Tibial artery (tissue), 4 donors: ENCODE measurements at regions not wholly inside any gene's neighbourhood (a gene's known extent, or its start where the extent isn't known, plus 50 kb on each side); places are given as distances from the start of the nearest gene placed in this dataset.

Source experiments
- DNase-seq, 2 donors: peaks; one replicate each; pipeline ENCODE4 v3.0.0-alpha.2; 2019
- H3K27ac ChIP-seq, 2 donors: fragments of 200-600 bp; sonication (generic) in 1 of 2; 1 replicate in 1 of 2; 2 replicates in 1 of 2; pipeline ENCODE4 v1.5.1; 2018 to 2019; ENCODE audit warnings: mild to moderate bottlenecking in 1 of 2
- H3K27me3 ChIP-seq, 2 donors: fragments of 200-600 bp; sonication (generic) in 1 of 2; one replicate each; pipeline versions ENCODE4 v1.5.1 to v1.6.0; 2016 to 2019
- H3K36me3 ChIP-seq, 3 donors: fragments of 200-600 bp; sonication (generic) in 2 of 3; one replicate each; pipeline ENCODE4 v1.5.1; 2016 to 2019; ENCODE audit warnings: mild to moderate bottlenecking in 2 of 3
- H3K4me1 ChIP-seq, 4 donors: fragments of 200-600 bp; sonication (generic) in 2 of 4; 1 replicate in 3 of 4; 2 replicates in 1 of 4; pipeline ENCODE4 v1.5.1; 2016 to 2019
- H3K4me3 ChIP-seq, 2 donors: fragments of 200-600 bp; sonication (generic) in 1 of 2; 1 replicate in 1 of 2; 2 replicates in 1 of 2; pipeline ENCODE4 v1.5.1; 2018 to 2019; ENCODE audit warnings: mild to moderate bottlenecking in 2 of 2
- H3K9me3 ChIP-seq, 3 donors: fragments of 200-600 bp; sonication (generic) in 1 of 3; one replicate each; pipeline ENCODE4 v1.5.1; 2016 to 2019
- CTCF ChIP-seq, 2 experiments: fragments of 200-600 bp in 1 of 2; fragments of 450-650 bp in 1 of 2; IDR thresholded peaks; one replicate each; pipeline ENCODE4 v1.5.1; 2017 to 2019; ENCODE audit warnings: antibody characterized with exemption in 2 of 2, mild to moderate bottlenecking in 1 of 2, moderate library complexity in 1 of 2
- intact Hi-C: fragments of 100-400 bp; cut with DNase I; formaldehyde crosslinking; loops from one replicate; pipeline ENCODE4 v1.15.0; 2023; ENCODE audit warnings: low total_unique reads

DNA sequence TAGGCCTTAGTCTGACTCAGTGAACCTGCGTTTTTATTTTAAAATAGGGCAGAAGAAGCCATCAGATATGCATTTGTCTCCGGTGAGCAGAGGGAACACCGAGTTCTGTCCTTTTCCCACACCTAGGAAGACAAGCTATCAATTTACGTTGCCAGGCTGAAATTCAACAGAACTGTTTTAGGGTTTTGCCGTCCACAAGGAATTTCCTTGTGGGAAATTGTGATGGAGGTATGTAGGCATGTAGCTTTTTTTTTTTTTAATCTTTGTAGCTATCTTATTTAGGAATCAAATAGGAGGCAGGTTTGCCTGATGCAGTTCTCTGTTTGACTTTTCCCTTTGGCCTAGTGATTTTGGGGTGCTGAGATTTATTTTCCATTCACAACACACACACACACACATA, 62.0 kb upstream of the ASAP2 start:
- TF ChIP-seq CTCF (IDR thresholded peaks at IDR 0.05): no peak
- no peak for DNase-seq
- Histone ChIP-seq H3K27me3 (no peaks in the 10 kb centered on the region), H3K4me3 (no peak overlapping the region), H3K9me3 (no peaks in the 10 kb centered on the region), H3K4me1 (peaks cover 0 to 27% (median 16%) of the 10 kb centered on the region in 4 donors), H3K36me3 (no peaks in the 10 kb centered on the region), H3K27ac (peak overlapping the region in 1 of 2 donors; percentile 36)
- intact Hi-C loops: loop anchor here (5.0 kb wide), 1 partner anchor 53 kb away; no protein-coding TSS in a partner anchor

GRCh38 chr2:9144046-9144445, 62.6 kb upstream of the ASAP2 start:
- Histone ChIP-seq H3K4me1 (peaks cover 0 to 27% (median 14%) of the 10 kb centered on the region in 4 donors), H3K27ac (peak overlapping the region in 1 of 2 donors; percentile 63), H3K9me3 (no peaks in the 10 kb centered on the region), H3K36me3 (no peaks in the 10 kb centered on the region), H3K4me3 (no peak overlapping the region), H3K27me3 (no peaks in the 10 kb centered on the region)
- intact Hi-C loops: no loop called here
- no peak for DNase-seq
- no peak for TF ChIP-seq CTCF (IDR thresholded peaks at IDR 0.05)

- H3K36me3 ChIP-seq: no peaks in the 10 kb centered on the region
- H3K27ac ChIP-seq: peak overlapping the region; percentile 63 to 71
- H3K27me3 ChIP-seq: no peaks in the 10 kb centered on the region
- no peak for TF ChIP-seq CTCF (IDR thresholded peaks at IDR 0.05)
- intact Hi-C loops: loop anchor here (2.0 kb wide), 1 partner anchor 189 kb away; no protein-coding TSS in a partner anchor
- H3K4me3 ChIP-seq: peak overlapping the region; percentile 21 to 28
- DNase-seq: no peak
- H3K4me1 ChIP-seq: peaks cover 0 to 27% (median 13%) of the 10 kb centered on the region in 4 donors
- H3K9me3 ChIP-seq: no peaks in the 10 kb centered on the region
Measured at GRCh38 chr2:9143264-9143815, 63.3 kb upstream of the ASAP2 start.

GRCh38 chr2:9142551-9143263, 63.9 kb upstream of the ASAP2 start:
- DNase-seq: peak; percentile 81 to 94
- peaks cover 0 to 27% (median 13%) of the 10 kb centered on the region in 4 donors for H3K4me1 ChIP-seq
- no peaks in the 10 kb centered on the region for H3K36me3 ChIP-seq
- peak overlapping the region; percentile 63 to 71 for H3K27ac ChIP-seq
- peak overlapping the region; percentile 21 to 28 for H3K4me3 ChIP-seq
- intact Hi-C loops: loop anchor here (2.0 kb wide), 1 partner anchor 190 kb away; no protein-coding TSS in a partner anchor
- peak; percentile 98 to 99 for TF ChIP-seq CTCF (IDR thresholded peaks at IDR 0.05)
- no peaks in the 10 kb centered on the region for H3K9me3 ChIP-seq
- H3K27me3 ChIP-seq: no peaks in the 10 kb centered on the region

DNA sequence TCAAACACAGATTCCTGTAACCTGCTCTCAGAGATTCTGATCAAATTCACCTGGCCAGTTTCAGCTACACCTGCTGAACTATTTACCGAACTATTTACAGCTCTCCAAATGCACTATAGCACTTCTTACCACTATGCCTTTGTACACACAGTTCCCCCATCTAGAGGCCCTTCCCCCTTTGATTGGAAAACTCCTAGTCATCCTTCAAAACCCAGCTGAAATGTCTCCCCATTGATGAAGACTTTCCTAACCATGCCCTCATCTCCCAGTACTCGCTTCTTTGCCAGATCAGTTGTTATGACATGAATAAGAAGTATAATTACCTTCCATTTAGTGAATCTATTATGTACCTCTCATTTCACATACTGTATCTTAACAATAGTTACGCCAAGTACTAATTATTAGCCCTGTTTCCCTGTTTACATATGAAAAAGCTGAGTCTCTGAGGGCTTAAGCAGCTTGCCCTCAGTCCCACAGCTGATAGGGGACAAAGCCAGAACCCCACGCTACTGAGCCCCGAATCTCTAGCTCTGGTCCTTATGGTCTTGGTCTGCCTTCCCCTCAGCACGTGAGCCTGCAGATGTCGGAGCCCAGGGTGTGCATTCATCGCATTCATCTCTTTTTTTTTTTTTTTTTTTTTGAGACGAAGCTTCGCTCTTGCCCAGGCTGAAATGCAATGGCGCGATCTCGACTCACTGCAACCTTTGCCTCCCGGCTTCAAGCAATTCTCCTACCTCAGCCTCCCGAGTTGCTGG, 64.7 kb upstream of the ASAP2 start:
- peak overlapping the region in 1 of 2 donors; percentile 71 for H3K27ac ChIP-seq
- intact Hi-C loops: loop anchor here (2.0 kb wide), 1 partner anchor 191 kb away; no protein-coding TSS in a partner anchor
- H3K4me3 ChIP-seq: no peak overlapping the region
- no peaks in the 10 kb centered on the region for H3K9me3 ChIP-seq
- TF ChIP-seq CTCF (IDR thresholded peaks at IDR 0.05): no peak
- H3K27me3 ChIP-seq: no peaks in the 10 kb centered on the region
- no peak for DNase-seq
- H3K36me3 ChIP-seq: no peaks in the 10 kb centered on the region
- peaks cover 0 to 27% (median 13%) of the 10 kb centered on the region in 4 donors for H3K4me1 ChIP-seq
